ENCODE measurements at regions not wholly inside any gene's neighbourhood (a gene's known extent, or its start where the extent isn't known, plus 50 kb on each side); places are given as distances from the start of the nearest gene placed in this dataset.

DNA sequence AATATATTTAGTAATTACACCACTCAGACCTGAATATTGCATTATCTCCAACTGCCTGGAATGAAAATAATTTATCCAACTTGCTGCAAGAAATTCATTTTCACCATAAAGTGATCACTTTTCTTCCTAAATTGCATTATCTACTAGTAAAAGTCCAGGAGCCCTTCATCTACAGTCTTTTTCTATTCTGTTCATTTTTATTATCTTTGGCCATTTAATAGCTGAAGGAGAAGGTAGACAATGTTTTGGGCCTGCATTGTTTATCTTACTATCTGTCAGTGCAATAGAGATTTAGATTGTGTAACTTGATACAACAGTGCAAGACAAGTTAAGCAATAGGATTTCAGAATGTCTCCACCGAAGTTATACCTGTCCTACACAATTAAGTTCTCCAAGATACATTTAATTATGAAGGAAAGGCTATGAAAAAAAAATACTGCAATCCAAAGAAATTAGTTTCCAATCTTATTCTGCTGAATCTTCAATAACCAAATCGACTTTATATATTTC lies 1339.7 kb upstream of the CDH6 start:
- Histone ChIP-seq H3K27ac (ENCODE audit: insufficient read depth, low read depth, low read length) (no peak overlapping the region), H3K79me2 (ENCODE audit: control insufficient read depth, insufficient read depth, low read length) (no peaks in the 10 kb centered on the region), H3K4me2 (ENCODE audit: insufficient read depth, low read length) (no peak overlapping the region), H3K4me1 (ENCODE audit: control insufficient read depth, extremely low read depth, insufficient read depth, low read length) (no peaks in the 10 kb centered on the region), H3K4me3 (replicated peaks in 1 of 3; ENCODE audit: insufficient read depth in 1 of 3, low read depth in 1 of 3, low read length in 3 of 3) (no peak overlapping the region), H3K9me1 (replicated peaks; ENCODE audit: control insufficient read depth, extremely low read depth, insufficient read depth, low read length) (no peaks in the 10 kb centered on the region), H2AFZ (ENCODE audit: low read depth, low read length) (no peak overlapping the region), H3K9me3 (replicated peaks; ENCODE audit: control insufficient read depth, insufficient read depth, low read length) (peaks cover 4% of the 10 kb centered on the region), H3K9ac (replicated peaks; ENCODE audit: extremely low read depth, insufficient read depth, low read length) (no peak overlapping the region), H4K20me1 (replicated peaks; ENCODE audit: control insufficient read depth, extremely low read depth, insufficient read depth, low read length) (no peaks in the 10 kb centered on the region), H3K27me3 (ENCODE audit: control insufficient read depth in 2 of 2, insufficient read depth in 2 of 2, low read length in 2 of 2) (no peaks in the 10 kb centered on the region), H3K36me3 (ENCODE audit: control insufficient read depth in 2 of 2, extremely low read depth in 1 of 2, insufficient read depth in 2 of 2, low read length in 2 of 2) (no peaks in the 10 kb centered on the region)
- FAIRE-seq (no peak), DNase-seq (ENCODE audit: low read depth, low spot score) (no peak)
- ChIA-PET POLR2A (no interaction called here), CTCF (no interaction called here)
- dilution Hi-C loops (cut with MboI; ENCODE audit: extremely low pct_ligation_motif_present, low sequenced_read_pairs) = no loop called here
- intact Hi-C loops (cut with micrococcal nuclease) = no loop called here
- no TSS peak for BruUV-seq (replicated peaks)
- TF ChIP-seq GATA2 (IDR thresholded peaks at IDR 0.05; ENCODE audit: insufficient read depth, insufficient read length, low read depth, low read length) = no peak
- no peak for TF ChIP-seq JUN (IDR thresholded peaks at IDR 0.05; ENCODE audit: borderline replicate concordance, insufficient read depth, insufficient read length, low read depth)
- no peak for TF ChIP-seq FOS (IDR thresholded peaks at IDR 0.05; ENCODE audit: borderline replicate concordance, insufficient read depth, low read length)
- TF ChIP-seq POLR2A (IDR thresholded peaks at IDR 0.05; ENCODE audit: low read depth, low read length) = no peak
- no peak for TF ChIP-seq EZH2 (IDR thresholded peaks at IDR 0.05; ENCODE audit: borderline replicate concordance, low read depth, low read length, severe bottlenecking)
- TF ChIP-seq CTCF (IDR thresholded peaks at IDR 0.05; ENCODE audit: extremely low read depth in 1 of 2, insufficient read depth in 1 of 2, low read depth in 1 of 2, low read length in 2 of 2) = no peak
- no peak for TF ChIP-seq MYC (IDR thresholded peaks at IDR 0.05; ENCODE audit: low read depth, low read length)
- no peak for TF ChIP-seq MAX (IDR thresholded peaks at IDR 0.05; ENCODE audit: insufficient read depth, insufficient read length)
- no peak for TF ChIP-seq POLR2AphosphoS5 (IDR thresholded peaks at IDR 0.05; ENCODE audit: insufficient read depth, low read depth, low read length)

Measured in endothelial cell of umbilical vein (primary cell).